Astrocyte (in vitro differentiated cells and primary cell): ENCODE measurements at regions not wholly inside any gene's neighbourhood (a gene's known extent, or its start where the extent isn't known, plus 50 kb on each side); places are given as distances from the start of the nearest gene placed in this dataset.

ENCODE experiments used
- DNase-seq: peaks from one replicate; pipeline ENCODE4 v3.0.0-alpha.2; 2010; ENCODE audit warnings: low read depth
- FAIRE-seq: peaks from 2 replicates; lab custom pipeline; 2011; peaks lifted over from hg19 to GRCh38; lab: Jason Lieb, UNC
- H2AFZ ChIP-seq: 2 replicates; pipeline ENCODE4 v1.6.0; 2012; ENCODE audit warnings: low read depth, low read length, inconsistent platforms
- H3K27ac ChIP-seq: 2 replicates; pipeline ENCODE4 v1.5.1; 2011; ENCODE audit warnings: low read depth, low read length, inconsistent platforms
- H3K27me3 ChIP-seq: 2 replicates; pipeline ENCODE4 v1.6.0; 2011; ENCODE audit warnings: low read length, inconsistent platforms; ENCODE audit not compliant: insufficient read depth
- H3K36me3 ChIP-seq: 2 replicates; pipeline ENCODE4 v1.5.1; 2011; ENCODE audit warnings: low read length, inconsistent platforms; ENCODE audit not compliant: insufficient read depth
- H3K4me1 ChIP-seq: 2 replicates; pipeline ENCODE4 v1.5.1; 2011; ENCODE audit warnings: low read length, inconsistent platforms; ENCODE audit not compliant: insufficient read depth
- H3K4me2 ChIP-seq: 2 replicates; pipeline ENCODE4 v1.6.0; 2012; ENCODE audit warnings: low read length, inconsistent platforms
- H3K4me3 ChIP-seq: 2 replicates; pipeline ENCODE4 v1.5.1; 2011; ENCODE audit warnings: low read depth, mild to moderate bottlenecking, low read length, inconsistent platforms; ENCODE audit not compliant: insufficient read depth
- H3K79me2 ChIP-seq: 2 replicates; pipeline ENCODE4 v1.6.0; 2012; ENCODE audit warnings: mild to moderate bottlenecking, low read length, inconsistent platforms; ENCODE audit not compliant: insufficient read depth
- H3K9ac ChIP-seq: 2 replicates; pipeline ENCODE4 v1.6.0; 2012; ENCODE audit warnings: mild to moderate bottlenecking, low read length, inconsistent platforms
- H3K9me3 ChIP-seq: 2 replicates; pipeline ENCODE4 v1.5.1; 2012; ENCODE audit warnings: low read depth, mild to moderate bottlenecking, low read length, inconsistent platforms; ENCODE audit not compliant: insufficient read depth
- H4K20me1 ChIP-seq: 2 replicates; pipeline ENCODE4 v1.6.0; 2012; ENCODE audit warnings: low read length, inconsistent platforms; ENCODE audit not compliant: insufficient read depth
- H3K27ac Mint-ChIP-seq: one replicate; pipeline ENCODE4 v1.8.0; 2021; ENCODE audit warnings: mild to moderate bottlenecking, mixed read lengths; ENCODE audit not compliant: unreplicated experiment
- H3K27me3 Mint-ChIP-seq: one replicate; pipeline ENCODE4 v1.8.0; 2021; ENCODE audit warnings: low read depth, mixed read lengths; ENCODE audit not compliant: unreplicated experiment
- H3K36me3 Mint-ChIP-seq: one replicate; pipeline ENCODE4 v1.8.0; 2021; ENCODE audit warnings: low read depth, mixed read lengths; ENCODE audit not compliant: unreplicated experiment
- H3K4me1 Mint-ChIP-seq: one replicate; pipeline ENCODE4 v1.8.0; 2021; ENCODE audit warnings: low read depth, mixed read lengths; ENCODE audit not compliant: unreplicated experiment
- H3K4me3 Mint-ChIP-seq: one replicate; pipeline ENCODE4 v1.8.0; 2021; ENCODE audit warnings: mild to moderate bottlenecking, moderate library complexity, mixed read lengths; ENCODE audit not compliant: unreplicated experiment
- H3K9me3 Mint-ChIP-seq: one replicate; pipeline ENCODE4 v1.8.0; 2021; ENCODE audit warnings: mild to moderate bottlenecking, mixed read lengths; ENCODE audit not compliant: unreplicated experiment
- EZH2 ChIP-seq: IDR thresholded peaks from 2 replicates; pipeline ENCODE4 v1.6.1; 2012; ENCODE audit warnings: mild to moderate bottlenecking, low read length, inconsistent platforms; ENCODE audit not compliant: insufficient read depth
- TF ChIP-seq, protein P1 (sequence below): IDR thresholded peaks from 2 replicates; pipeline ENCODE4 v1.5.1; 2011; ENCODE audit warnings: low read depth, mild to moderate bottlenecking, inconsistent platforms, low read length, moderate library complexity; ENCODE audit not compliant: insufficient read depth

DNA sequence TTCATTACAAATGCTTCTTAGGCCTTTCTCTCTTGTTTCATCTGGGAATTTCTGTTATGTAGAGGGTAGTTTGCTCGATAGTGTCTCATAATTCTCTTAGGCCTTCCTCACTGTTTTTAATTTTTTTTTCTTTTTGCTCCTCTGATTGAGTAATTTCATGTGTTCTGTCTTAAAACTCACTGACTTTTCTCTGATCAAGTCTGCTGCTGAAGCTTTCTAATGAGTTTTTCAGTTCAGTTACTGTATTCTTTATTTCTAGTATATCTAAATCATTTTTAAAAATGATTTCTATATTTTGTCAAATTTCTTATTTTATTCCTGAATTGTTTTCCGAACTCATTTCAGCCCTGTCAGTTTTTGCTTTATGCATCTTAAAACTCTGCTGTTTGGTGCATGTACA is 228.0 kb downstream of the MID1IP1 start:
- Mint-ChIP-seq H3K9me3 (peaks cover 6% of the 10 kb centered on the region), H3K27me3 (no peaks in the 10 kb centered on the region), H3K36me3 (no peaks in the 10 kb centered on the region), H3K4me1 (no peaks in the 10 kb centered on the region), H3K4me3 (no peak overlapping the region), H3K27ac (no peak overlapping the region)
- Histone ChIP-seq H4K20me1 (no peaks in the 10 kb centered on the region), H3K36me3 (no peaks in the 10 kb centered on the region), H3K4me3 (no peak overlapping the region), H3K4me2 (no peak overlapping the region), H3K4me1 (no peaks in the 10 kb centered on the region), H3K79me2 (no peaks in the 10 kb centered on the region), H3K9me3 (no peaks in the 10 kb centered on the region), H3K27me3 (no peaks in the 10 kb centered on the region), H3K9ac (no peak overlapping the region), H3K27ac (no peak overlapping the region), H2AFZ (no peak overlapping the region)
- TF ChIP-seq, protein P1, sequence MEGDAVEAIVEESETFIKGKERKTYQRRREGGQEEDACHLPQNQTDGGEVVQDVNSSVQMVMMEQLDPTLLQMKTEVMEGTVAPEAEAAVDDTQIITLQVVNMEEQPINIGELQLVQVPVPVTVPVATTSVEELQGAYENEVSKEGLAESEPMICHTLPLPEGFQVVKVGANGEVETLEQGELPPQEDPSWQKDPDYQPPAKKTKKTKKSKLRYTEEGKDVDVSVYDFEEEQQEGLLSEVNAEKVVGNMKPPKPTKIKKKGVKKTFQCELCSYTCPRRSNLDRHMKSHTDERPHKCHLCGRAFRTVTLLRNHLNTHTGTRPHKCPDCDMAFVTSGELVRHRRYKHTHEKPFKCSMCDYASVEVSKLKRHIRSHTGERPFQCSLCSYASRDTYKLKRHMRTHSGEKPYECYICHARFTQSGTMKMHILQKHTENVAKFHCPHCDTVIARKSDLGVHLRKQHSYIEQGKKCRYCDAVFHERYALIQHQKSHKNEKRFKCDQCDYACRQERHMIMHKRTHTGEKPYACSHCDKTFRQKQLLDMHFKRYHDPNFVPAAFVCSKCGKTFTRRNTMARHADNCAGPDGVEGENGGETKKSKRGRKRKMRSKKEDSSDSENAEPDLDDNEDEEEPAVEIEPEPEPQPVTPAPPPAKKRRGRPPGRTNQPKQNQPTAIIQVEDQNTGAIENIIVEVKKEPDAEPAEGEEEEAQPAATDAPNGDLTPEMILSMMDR, result no peak
- DNase-seq (no peak), FAIRE-seq (no peak)

DNA sequence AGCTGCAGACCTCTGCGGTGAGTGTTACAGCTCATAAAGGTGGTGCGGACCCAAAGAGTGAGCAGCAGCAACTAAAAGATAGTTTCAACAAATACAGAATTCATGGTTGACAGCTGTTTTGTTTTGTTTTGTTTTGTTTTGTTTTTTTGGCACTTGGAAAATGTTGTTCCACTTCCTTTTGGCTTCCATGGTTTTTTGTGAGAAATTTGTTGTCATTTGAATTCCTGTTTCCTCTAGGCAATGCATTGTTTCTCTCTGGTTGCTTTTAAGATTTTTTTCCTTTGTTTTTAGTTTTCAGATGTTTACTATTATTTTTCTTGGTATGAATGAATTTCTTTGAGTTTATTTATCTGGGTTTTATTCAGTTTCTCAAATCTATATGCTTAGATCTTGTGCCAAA is 229.4 kb downstream of the MID1IP1 start:
- Histone ChIP-seq H2AFZ (no peak overlapping the region), H3K4me1 (no peaks in the 10 kb centered on the region), H3K36me3 (no peaks in the 10 kb centered on the region), H3K9ac (no peak overlapping the region), H3K9me3 (no peaks in the 10 kb centered on the region), H3K27ac (no peak overlapping the region), H3K79me2 (no peaks in the 10 kb centered on the region), H3K27me3 (no peaks in the 10 kb centered on the region), H3K4me3 (no peak overlapping the region), H3K4me2 (no peak overlapping the region), H4K20me1 (no peaks in the 10 kb centered on the region)
- TF ChIP-seq, protein P1, result no peak
- TF ChIP-seq EZH2, result no peak
- Mint-ChIP-seq H3K9me3 (peaks cover 6% of the 10 kb centered on the region), H3K4me3 (no peak overlapping the region), H3K36me3 (no peaks in the 10 kb centered on the region), H3K4me1 (no peaks in the 10 kb centered on the region), H3K27ac (no peak overlapping the region), H3K27me3 (no peaks in the 10 kb centered on the region)
- DNase-seq (no peak), FAIRE-seq (no peak)

DNA sequence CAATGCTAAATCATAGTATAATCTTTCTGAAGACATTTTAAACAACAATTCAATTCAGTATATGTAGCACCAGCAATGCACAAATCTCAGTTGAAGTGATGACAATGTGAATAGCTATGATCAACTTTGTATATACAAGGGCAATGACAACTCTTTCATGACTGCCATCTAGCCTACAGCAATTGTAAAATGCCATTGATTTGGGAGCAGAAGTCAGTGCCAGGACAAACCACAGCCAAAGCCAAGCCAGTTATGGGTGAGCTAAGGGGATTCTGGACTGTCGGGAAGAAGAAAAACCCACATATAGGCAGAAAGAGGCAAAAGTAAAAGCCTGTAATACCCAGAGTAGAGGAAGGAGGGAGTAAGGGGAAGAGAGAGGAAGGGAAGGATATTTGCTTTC is 238.6 kb downstream of the MID1IP1 start:
- no peak overlapping the region for H3K4me2 ChIP-seq
- H3K4me3 ChIP-seq, result no peak overlapping the region
- no peaks in the 10 kb centered on the region for H3K4me1 ChIP-seq
- no peak for TF ChIP-seq EZH2
- TF ChIP-seq, protein P1, result no peak
- peaks cover 2% of the 10 kb centered on the region for H3K27me3 Mint-ChIP-seq
- H2AFZ ChIP-seq, result no peak overlapping the region
- no peak overlapping the region for H3K27ac ChIP-seq
- H3K4me1 Mint-ChIP-seq, result no peaks in the 10 kb centered on the region
- H3K36me3 Mint-ChIP-seq, result no peaks in the 10 kb centered on the region
- H3K9me3 Mint-ChIP-seq, result no peaks in the 10 kb centered on the region
- no peaks in the 10 kb centered on the region for H3K36me3 ChIP-seq
- no peak overlapping the region for H3K27ac Mint-ChIP-seq
- DNase-seq, result no peak
- no peaks in the 10 kb centered on the region for H3K27me3 ChIP-seq
- no peaks in the 10 kb centered on the region for H3K79me2 ChIP-seq
- no peaks in the 10 kb centered on the region for H4K20me1 ChIP-seq
- no peak overlapping the region for H3K4me3 Mint-ChIP-seq
- no peak for FAIRE-seq
- no peak overlapping the region for H3K9ac ChIP-seq
- no peaks in the 10 kb centered on the region for H3K9me3 ChIP-seq
